ENCODE measurements at regions not wholly inside any gene's neighbourhood (a gene's known extent, or its start where the extent isn't known, plus 50 kb on each side); places are given as distances from the start of the nearest gene placed in this dataset.

DNA sequence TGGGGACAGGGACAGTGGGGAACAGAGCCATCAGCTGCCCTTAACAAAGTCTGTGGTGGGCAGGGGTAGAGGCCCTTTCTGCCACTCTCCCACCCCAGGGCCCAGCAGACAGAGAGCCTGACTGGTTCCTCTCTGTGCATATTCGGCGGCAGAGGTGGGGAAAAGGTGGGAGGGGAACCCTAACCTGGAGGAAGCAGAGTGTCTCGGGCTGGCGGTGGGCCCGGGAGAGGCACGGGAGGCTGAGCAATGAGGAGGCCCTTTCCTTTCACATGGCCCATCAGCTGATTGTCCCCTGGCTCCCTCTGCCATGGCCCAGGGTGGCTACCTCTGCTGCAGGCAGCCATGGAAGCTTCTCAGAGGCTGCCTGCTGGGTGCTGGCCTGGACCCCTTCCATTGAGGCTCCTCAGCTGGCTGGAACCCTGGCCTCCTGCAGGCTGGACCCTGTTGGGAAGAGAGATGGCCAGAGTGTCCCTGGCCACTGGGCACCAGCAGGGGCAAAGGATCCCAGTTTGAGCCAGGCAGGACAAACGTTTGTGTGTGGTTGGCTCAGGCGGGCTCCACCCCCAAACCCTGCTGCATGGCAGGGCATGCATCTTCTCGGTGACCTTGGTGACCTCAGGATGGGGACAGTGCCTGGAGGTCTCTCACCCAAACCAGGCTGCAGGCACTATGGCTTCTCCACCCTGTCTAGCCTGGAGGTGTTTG is 202.8 kb upstream of the ZNF536 start:
- DNase-seq (ENCODE audit: low spot score): peak; percentile 64

DNA sequence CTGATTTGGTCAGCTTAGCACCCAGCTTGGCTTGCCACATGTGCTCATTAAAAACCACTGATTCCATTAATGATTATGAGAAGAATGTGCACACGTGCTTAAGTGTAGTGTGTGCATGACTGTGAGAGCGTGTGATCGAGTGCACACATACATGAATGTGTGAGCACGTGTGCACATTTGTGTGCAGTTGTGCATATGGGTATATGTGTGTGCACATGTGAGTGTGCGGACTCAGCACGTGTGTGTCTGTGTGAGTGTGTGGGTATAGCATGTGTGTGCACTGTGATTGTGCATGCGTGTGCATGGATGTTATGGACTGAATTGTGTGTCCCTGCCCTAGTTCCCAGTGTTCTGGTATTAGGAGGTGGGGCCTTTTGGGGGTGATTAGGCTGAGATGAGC is 202.1 kb upstream of the ZNF536 start:
- no peak for DNase-seq (ENCODE audit: low spot score)

DNA sequence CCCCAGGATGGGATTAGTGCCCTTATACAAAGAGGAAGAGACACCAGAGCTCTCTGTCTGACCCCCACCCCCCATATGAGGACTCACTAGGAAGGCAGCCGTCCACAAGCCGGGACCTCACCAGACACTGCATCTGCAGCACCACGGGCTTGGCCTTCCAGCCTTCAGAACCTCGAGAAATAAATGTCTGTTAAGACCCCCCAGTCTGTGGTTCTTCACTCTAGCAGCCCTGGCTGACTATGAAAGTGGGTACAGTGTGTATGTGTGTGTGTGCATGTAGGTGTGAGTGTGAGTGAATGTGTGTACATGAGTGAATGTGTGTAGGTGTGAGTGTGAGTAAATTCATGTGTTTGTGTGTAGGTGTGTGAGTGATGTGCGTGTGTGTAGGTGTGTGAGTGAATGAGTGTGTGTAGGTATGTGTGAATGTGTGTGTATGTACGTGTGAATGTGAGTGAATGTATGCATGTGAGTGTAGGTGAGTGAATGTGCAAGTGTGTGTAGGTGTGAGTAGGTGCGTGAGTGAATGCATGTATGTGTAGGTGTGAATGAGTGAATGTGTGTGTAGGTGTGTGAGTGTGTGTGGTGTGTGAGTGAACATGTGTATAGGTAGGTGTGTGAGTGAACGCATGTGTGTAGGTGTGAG is 201.6 kb upstream of the ZNF536 start:
- no peak for DNase-seq (ENCODE audit: low spot score)

DNA sequence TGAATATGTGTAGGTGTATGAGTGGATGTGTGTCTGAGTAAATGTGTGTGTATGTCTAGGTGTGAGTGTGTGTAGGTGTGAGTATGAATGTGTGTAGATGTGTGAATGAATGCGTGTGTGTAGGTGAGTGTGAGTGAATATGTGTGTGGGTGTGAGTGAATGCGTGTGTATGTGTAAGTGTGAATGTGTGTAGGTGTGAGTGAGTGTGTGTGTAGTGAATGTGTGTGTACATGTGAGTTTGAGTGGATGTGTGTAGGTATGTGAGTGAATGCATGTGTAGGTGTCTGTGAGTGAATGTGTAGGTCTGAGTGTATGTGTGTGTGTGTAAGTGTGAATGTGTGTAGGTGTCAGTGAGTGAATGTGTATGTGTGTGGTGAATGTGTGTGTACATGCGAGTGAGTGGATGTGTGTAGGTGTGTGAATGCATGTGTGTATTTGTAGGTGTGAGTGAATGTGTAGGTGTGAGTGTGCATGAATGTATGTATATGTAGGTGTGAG is 201.0 kb upstream of the ZNF536 start:
- no peak for DNase-seq (ENCODE audit: low spot score)

DNA sequence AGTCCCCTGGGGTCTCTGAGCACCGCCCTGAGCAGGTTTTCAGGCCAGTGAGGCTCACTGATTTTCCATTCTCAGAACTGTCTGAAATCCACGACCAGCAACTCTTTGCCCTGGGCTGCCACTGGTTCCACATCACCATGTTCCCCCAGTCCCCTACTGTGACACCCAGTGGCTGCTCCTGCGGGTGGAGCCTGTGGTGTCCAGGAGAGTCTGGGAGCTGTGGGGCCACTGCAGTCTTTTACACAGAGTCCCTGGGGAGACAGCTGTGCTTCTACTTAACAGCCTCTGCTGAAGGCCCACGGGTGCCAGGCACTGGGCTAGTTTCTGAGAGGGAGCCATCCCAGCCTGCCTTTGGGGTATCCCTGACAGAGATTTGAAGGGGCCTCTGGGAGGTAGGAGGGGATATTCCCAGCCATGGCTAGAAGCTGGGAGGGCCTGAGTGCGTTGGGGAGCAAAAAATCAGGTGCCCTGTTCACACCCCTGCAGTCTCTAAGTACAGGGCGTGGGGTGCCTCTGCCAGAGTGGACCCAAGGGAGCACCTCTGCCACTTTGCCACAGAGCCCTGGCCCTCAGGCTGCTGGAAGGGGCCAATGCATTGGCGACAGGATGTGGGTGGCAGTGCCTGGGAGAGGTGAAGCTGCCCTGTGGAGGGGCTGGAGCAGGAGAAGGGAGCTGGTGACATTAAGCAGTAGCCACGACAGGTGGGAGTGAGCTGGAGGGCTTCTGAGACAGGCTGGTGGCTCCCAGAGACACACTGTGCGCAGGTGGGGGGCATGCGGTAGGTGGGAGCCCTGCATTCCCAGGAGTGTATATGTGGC is 200.2 kb upstream of the ZNF536 start:
- DNase-seq (ENCODE audit: low spot score): peak; percentile 71

DNA sequence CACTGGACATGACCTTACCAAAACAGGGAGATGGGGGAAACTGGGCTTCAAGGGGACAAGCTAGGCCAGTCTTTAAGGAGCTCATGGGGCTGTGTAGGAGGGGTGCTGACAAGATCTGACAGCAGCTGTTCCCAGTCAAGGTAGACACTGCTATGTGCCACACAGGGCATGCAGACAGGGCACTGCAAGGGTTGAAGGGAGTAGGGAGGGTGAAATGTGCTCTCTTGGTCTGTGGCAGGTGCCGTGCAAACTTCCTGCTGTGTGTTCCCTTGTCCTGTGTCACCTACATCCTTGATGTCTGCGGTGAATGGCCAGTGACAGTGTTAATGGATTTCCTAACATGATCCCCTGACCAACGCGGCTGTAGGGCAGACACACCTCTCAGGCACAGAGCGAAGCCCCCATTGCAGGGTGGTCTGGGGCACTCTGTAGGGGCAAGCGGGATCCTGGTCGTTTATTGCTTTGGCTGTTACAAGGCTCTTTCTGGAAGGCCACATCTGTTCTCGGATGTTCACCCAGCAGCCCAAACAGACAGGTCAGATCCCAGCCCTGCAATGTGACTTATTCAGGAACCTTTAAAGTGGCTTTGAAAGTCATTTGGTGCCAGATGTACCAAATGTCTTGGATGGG is 199.5 kb upstream of the ZNF536 start:
- peak; percentile 45 for DNase-seq (ENCODE audit: low spot score)

DNA sequence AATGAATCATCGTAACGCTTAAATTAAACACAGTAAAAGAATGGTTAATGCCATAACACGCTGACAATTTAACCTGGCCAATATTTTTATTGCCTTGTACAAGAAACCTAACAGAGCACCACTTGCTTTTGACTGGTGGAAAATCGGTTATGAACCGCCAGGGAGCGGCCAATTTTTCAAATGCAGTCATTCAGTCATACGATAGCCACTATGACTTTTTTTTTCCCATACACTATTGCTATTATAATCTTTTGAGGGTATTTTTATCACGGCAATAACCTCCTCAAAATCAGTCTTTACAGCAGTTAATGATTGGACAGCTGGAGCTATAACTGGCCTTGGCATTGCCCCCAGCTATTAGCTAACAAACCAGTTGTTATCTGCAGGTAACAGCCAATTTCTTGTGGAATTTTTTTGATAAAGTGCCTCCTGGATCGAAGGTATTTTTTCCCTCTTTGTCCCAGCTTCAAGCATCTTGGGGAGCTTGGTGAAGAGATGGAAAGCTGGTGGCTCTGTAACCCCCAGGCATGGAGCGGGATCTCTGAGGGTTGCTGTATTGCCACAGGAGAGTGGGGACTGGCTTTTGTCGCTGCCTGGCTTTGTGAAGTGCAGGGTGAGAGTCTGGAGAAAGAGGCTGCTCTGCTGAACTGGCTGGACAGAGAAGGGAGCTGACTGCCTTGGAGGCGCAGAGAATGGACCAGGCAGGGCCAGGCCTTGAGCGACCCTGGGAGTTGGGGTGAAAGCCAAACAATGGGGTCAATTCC is 198.4 kb upstream of the ZNF536 start:
- no peak for DNase-seq (ENCODE audit: low spot score)

DNA sequence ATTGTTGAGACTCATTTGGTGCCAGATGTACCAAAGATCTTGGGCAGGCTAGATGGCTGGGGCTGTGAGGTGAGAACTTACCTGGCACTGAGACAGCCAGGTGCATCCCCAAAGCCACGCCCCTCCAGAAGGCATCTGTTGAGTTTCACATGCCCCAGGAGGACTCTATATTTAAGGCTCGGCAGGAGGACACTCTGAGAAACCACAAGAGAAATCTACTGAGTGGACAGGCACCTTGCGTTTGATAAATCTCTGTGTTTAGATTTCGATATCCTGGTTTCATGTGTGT is 197.9 kb upstream of the ZNF536 start:
- DNase-seq (ENCODE audit: low spot score): peak; percentile 53

DNA sequence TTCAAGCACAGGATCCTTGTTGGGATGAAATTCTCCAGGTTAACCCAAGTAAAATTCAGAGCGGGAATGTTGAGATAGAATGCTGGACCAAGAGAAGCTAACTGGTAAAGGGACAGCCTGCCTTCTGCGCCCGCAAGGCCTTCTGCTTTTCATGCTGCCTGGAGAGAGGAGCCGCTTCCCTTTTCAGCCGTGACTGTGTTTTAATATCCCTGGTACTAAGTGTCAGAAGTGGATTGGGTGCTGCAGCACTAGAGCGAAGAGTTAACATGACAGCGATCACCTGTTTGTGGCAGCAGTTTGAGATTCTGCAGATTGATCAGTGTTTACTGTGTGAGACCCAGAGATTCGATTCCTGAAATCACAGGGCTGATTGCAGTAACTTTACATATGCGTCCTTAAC is 197.4 kb upstream of the ZNF536 start:
- DNase-seq (ENCODE audit: low spot score): peak; percentile 26

DNA sequence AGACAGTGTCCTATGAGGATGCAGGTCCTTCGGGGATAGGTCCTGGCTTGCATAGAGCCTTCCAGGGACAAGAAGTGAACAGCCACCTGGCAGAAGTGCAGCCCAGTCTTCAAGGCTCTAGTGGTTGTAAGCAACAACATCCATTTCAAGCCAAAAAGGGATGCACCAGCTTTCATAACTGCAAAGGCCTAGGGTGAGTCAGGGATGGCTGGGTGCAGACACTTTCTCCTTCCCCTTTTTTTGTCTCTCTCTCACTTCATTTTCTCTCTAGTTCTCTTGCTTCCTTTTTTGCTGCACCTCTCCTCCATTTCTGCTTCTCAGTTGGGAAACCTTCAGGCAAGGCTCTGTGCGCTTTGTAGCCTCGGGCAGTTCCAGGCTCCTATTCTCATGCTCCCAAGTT is 196.2 kb upstream of the ZNF536 start:
- no peak for DNase-seq (ENCODE audit: low spot score)

DNA sequence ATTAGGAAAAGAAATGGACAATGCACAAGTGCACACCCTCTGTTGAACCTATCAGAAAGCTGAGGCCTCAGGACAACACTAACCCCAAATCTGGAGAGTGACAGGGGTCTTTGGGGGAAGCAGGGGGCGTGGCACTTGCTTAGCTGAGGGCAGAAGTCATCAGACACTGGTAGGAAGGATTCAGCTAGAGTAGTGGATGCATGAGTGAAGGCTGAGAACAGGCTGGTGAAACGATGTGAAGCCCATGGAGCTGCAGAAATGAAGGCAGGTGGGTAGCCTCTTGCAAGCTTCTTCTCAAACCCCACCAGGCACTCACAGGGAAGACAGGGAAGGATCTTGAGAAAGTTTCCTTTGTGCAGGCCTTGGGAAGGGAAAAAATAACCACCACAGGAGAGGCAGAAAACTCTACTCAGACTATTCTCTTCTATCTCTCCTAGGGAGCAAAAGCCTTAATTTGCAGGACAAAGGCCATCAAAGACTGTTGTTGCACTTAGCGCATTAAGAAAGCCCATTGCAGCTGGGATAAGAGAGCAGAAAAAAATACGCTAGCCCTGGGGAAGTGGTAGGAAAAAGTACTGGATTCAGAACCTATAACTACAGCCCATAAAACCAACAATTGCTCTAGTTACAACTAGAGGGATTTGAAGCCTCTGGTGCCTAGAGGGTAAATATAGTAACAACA is 193.3 kb upstream of the ZNF536 start:
- DNase-seq (ENCODE audit: low spot score): no peak

DNA sequence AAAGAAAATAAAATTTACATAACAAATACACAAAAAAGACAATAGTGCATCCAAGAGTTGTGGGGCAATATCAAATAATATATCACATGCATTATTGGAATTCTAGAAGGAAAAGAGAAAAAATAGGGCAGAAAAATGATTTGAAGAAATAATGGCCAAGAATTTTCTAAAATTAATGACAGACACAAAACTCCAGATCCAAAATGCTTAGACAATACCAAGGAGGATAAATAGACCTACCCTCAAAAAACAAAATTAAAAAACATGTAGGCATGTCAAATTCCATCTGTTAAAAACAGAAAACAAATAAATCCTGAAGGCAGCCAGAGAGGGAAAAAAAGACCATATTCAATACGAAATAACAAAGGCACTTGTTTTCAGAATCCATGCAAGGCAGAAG is 191.5 kb upstream of the ZNF536 start:
- DNase-seq (ENCODE audit: low spot score): no peak

DNA sequence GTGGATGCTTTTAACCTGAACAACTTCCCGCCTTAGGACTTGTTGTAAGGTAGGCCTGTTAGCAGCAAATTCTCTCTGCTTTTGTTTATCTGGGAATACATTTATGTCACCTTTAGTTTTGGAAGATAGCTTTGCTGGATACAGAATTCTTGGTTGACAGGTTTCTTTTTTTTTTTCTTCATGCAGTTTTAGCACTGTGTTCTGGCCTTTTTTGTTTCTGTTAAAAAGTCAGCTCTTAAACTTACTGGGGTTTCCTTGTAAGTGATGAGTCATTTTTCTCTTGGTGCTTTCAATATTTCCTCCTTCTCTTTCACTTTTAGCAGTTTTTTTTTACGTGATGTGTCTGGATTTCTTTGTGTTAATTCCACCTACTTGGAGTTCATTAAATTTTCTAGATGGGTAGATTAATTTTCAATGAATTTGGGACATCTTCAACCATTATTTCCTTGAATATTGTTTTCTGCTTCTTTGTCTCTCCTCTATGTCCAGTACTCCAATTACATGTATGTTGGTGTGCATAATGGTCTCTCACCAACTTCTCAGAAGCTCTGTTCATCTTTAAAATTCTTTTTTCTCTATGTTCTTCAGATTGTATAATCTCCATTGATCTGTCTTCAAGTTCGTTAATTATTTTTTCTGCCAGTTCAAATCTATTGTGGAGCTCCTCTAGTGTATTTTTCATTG is 188.2 kb upstream of the ZNF536 start:
- no peak for DNase-seq (ENCODE audit: low spot score)

DNA sequence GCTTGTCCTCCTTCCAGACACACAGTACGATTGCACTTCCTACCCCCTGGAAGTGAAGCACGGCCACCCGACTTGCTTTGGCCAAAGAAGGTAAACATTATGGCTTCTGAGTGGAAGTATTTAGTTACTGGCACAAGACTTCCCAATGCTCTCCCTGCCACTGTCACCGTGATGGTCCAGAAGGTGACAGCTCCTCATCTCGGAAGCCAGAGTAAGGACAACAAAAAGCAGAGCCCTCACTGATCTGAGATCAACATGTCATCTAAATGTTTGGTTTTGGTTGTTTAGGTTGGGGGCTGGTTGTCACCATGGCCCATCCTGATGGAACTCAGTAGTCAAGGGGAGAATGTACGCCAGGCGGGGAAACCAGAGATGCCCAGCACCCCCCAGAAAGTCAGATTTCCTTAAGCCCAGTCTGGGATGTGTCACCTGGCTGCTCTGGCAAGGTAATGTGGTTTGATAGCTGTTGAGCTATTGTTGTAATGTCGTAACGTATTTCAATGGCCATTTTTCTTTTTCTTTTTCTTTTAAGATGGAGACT is 170.1 kb upstream of the ZNF536 start:
- no peak for DNase-seq (ENCODE audit: low spot score)

DNA sequence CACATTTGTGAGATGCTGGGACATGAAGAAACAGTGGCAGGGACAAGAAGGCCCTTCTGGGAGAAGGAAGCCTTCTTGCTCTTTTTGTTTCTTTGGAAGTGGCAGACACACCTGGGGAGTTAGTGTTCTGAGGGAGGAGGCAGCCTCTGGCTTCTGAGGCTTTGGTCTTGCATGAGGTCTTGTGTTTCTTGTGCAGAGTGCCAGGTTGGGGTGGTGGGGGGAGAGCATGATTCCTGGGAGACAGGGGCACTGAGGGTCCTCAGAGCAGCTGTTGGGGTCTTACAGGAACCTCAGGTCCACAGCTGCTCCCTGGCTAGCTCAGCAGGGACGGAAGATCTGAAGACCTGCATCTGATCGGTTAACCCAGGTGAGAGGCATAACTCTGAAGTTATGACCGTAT is 167.5 kb upstream of the ZNF536 start:
- DNase-seq (ENCODE audit: low spot score): peak; percentile 49

DNA sequence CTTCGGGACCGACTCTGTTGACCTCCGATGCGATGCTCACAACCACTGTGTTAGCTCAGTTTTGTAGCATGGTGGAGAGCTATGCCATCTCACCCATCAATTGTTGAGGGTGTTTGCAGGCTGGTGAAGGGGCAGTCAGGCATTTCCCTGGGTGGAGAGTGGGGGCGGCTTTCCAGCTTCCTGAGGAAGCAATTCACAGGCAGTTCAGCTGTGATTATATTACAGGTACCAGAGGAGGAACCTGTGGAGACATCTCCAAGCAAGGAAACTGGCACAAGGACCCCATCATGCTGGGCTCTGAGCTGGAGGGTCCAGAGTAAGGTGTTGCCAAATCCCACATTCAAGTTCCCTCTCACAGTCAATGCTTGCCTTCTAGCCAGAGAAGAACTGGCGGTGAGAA is 166.0 kb upstream of the ZNF536 start:
- DNase-seq (ENCODE audit: low spot score): peak; percentile 41

DNA sequence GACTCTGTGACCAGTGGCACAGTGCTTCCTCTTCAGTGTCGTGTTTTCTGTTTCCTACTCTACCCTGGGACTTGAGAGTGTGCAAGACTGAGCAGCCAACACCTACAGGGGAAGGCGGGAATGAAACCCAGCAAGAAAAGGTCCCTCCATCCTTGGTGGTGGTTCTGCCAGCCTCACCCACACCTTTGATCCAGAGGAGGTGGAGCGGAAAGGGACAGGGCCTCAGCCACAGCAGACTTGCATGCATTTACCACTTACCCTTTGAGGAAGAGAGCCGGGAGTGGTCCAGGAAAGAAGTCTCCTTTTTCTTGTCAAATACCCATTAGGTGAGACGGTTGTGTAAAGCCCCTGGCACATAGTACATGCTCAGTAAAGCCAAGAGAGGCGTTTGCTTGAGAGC is 164.8 kb upstream of the ZNF536 start:
- DNase-seq (ENCODE audit: low spot score): no peak

DNA sequence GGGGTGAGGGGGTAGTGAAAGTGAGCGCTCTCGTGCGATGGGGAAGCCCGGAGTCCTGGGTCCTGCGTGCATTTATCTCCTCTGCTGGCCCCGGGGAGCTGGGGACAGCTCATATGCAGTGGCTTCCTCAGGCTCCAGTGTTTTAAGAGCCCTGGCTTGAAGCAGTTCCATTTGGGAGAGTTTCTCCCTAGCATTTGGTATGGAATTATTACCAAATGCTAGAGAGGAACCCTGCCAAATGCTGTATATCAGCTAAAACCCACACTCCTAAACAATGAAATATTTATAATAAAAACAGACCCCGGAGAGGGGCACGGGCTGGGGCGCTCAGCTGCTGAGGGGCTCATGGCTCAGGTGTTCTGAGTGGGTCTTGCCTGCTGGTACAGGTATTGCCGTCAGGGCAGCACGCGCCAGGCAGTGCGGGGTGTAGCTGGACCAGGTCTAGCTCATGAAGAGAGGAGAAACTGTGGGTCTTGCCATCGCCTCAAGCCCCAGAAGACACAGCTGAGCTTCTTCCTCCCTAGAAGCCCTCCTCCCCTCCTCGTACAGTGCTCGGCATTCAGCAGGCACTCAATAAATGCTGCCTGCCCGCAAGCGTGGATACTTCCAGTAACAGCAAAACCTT is 163.6 kb upstream of the ZNF536 start:
- no peak for DNase-seq (ENCODE audit: low spot score)
